IgD-negative memory B cell (primary cell): ENCODE measurements at regions not wholly inside any gene's neighbourhood (a gene's known extent, or its start where the extent isn't known, plus 50 kb on each side); places are given as distances from the start of the nearest gene placed in this dataset.

Experiments
- H3K27ac Mint-ChIP-seq, 3 donors: one replicate each; pipeline ENCODE4 v1.8.0; 2020 to 2022; ENCODE audit warnings: mild to moderate bottlenecking in 3 of 3, mixed read lengths in 3 of 3, moderate library complexity in 1 of 3
- H3K27me3 Mint-ChIP-seq: one replicate; pipeline ENCODE4 v1.8.0; 2021; ENCODE audit warnings: mixed read lengths
- H3K36me3 Mint-ChIP-seq: one replicate; pipeline ENCODE4 v1.8.0; 2020; ENCODE audit warnings: mild to moderate bottlenecking, mixed read lengths
- H3K4me1 Mint-ChIP-seq, 3 donors: one replicate each; pipeline ENCODE4 v1.8.0; 2020 to 2022; ENCODE audit warnings: mixed read lengths in 3 of 3, mild to moderate bottlenecking in 1 of 3
- H3K4me3 Mint-ChIP-seq, 4 donors: one replicate each; pipeline ENCODE4 v1.8.0; 2020 to 2022; ENCODE audit warnings: mild to moderate bottlenecking in 4 of 4, mixed read lengths in 4 of 4, moderate library complexity in 3 of 4
- H3K9me3 Mint-ChIP-seq, 3 donors: one replicate each; pipeline ENCODE4 v1.8.0; 2020 to 2021; ENCODE audit warnings: mixed read lengths in 3 of 3, mild to moderate bottlenecking in 1 of 3

DNA sequence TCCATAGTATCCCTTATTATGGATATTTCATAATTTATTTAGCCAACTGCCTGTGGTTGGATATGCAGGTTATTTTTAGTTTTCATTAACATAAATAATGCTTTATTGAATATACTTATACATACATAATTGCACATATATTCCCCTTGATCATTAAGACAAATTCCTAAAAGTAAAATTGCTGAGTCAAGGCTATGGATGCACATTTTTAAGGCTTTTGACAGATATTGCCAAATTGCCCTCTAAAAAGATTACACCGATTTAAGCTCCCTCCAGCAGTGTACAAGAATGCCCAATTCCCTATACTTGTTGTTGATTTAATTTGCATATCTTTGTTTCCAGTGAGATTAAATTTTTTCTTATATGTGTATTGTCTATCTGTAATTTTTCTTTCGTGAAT, 176.7 kb downstream of the C1orf94 start:
- Mint-ChIP-seq H3K9me3 (no peaks in the 10 kb centered on the region), H3K27me3 (peaks cover 17% of the 10 kb centered on the region), H3K36me3 (no peaks in the 10 kb centered on the region), H3K4me1 (no peaks in the 10 kb centered on the region), H3K27ac (no peak overlapping the region), H3K4me3 (no peak overlapping the region)

DNA sequence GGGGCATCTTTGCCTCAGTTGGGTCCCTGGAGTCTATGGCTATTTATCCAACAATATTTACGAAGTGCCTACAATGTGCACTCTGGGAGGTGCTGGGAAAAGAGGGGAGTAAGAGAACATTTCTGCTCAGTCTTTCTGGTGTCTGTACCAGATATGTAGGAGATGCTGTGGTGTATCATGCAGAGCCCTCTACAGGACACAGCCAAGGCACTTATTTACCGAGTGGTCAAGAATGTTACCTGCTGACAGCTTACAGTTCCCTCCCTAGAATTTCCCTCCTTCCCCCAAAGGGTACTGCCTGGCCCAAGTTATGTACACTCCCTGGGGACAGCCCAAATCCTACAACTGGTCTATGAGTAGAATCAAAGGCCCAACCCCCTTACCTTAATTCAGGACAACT, 177.7 kb downstream of the C1orf94 start:
- no peaks in the 10 kb centered on the region for H3K36me3 Mint-ChIP-seq
- H3K9me3 Mint-ChIP-seq, result no peaks in the 10 kb centered on the region
- H3K27ac Mint-ChIP-seq, result no peak overlapping the region
- peaks cover 18% of the 10 kb centered on the region for H3K27me3 Mint-ChIP-seq
- no peak overlapping the region for H3K4me3 Mint-ChIP-seq
- H3K4me1 Mint-ChIP-seq, result no peaks in the 10 kb centered on the region

GRCh38 chr1:34356853-34357252, 180.1 kb downstream of the C1orf94 start:
- H3K4me1 Mint-ChIP-seq, result no peaks in the 10 kb centered on the region
- no peaks in the 10 kb centered on the region for H3K9me3 Mint-ChIP-seq
- peaks cover 18% of the 10 kb centered on the region for H3K27me3 Mint-ChIP-seq
- H3K4me3 Mint-ChIP-seq, result no peak overlapping the region
- no peaks in the 10 kb centered on the region for H3K36me3 Mint-ChIP-seq
- no peak overlapping the region for H3K27ac Mint-ChIP-seq

- Mint-ChIP-seq H3K27ac (no peak overlapping the region), H3K36me3 (no peaks in the 10 kb centered on the region), H3K4me3 (no peak overlapping the region), H3K27me3 (peaks cover 18% of the 10 kb centered on the region), H3K4me1 (no peaks in the 10 kb centered on the region), H3K9me3 (peaks cover 0 to 5% (median 1%) of the 10 kb centered on the region in 3 donors)
Measured at GRCh38 chr1:34358636-34359035, 181.9 kb downstream of the C1orf94 start.

- peaks cover 0 to 5% (median 3%) of the 10 kb centered on the region in 3 donors for H3K9me3 Mint-ChIP-seq
- H3K36me3 Mint-ChIP-seq, result no peaks in the 10 kb centered on the region
- H3K4me3 Mint-ChIP-seq, result no peak overlapping the region
- no peaks in the 10 kb centered on the region for H3K4me1 Mint-ChIP-seq
- no peak overlapping the region for H3K27ac Mint-ChIP-seq
- peaks cover 19% of the 10 kb centered on the region for H3K27me3 Mint-ChIP-seq
Measured at GRCh38 chr1:34359411-34359810, 182.7 kb downstream of the C1orf94 start.

DNA sequence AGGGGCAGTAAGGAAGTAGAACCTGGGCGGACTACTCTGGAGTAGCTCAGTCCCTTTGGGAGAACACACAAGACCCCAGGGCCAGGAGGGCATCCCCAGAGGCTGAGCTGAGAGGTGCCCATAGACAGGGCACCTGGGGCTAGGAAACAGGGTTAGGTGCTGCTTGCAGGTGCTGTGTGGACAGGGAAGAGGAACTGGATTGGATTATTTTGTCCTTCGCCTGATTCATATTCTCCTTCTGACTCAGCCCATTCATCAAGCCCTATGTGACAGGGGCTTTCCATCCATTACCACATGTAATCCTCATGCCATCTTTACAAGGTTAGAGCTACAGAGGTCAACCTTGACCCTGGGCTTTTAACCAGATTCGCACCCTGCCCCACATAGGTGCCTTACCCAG, 183.9 kb downstream of the C1orf94 start:
- Mint-ChIP-seq H3K27ac (no peak overlapping the region), H3K4me1 (no peaks in the 10 kb centered on the region), H3K36me3 (no peaks in the 10 kb centered on the region), H3K4me3 (no peak overlapping the region), H3K9me3 (peaks cover 0 to 13% (median 4%) of the 10 kb centered on the region in 3 donors), H3K27me3 (peaks cover 12% of the 10 kb centered on the region)

DNA sequence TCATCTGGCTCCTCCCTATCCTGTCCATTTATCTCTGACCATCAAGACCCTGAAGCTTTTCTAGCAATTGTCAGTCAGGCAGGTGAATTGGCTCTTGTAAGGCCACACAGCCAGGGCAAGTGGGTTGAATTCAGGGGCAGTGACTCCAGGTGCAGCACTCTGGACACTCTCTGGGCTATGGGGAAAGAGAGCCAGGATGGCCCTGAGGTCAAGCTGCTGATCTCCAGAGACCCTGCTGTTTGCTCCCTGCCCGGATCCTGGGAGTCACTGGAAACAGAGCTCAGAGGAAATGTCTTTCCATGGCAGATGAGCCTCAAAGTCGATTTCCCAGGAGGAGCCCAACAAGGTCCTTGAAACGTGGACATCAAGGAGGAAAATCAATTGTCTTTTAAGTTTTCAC, 184.4 kb downstream of the C1orf94 start:
- Mint-ChIP-seq H3K27ac (no peak overlapping the region), H3K4me3 (no peak overlapping the region), H3K27me3 (peaks cover 12% of the 10 kb centered on the region)

DNA sequence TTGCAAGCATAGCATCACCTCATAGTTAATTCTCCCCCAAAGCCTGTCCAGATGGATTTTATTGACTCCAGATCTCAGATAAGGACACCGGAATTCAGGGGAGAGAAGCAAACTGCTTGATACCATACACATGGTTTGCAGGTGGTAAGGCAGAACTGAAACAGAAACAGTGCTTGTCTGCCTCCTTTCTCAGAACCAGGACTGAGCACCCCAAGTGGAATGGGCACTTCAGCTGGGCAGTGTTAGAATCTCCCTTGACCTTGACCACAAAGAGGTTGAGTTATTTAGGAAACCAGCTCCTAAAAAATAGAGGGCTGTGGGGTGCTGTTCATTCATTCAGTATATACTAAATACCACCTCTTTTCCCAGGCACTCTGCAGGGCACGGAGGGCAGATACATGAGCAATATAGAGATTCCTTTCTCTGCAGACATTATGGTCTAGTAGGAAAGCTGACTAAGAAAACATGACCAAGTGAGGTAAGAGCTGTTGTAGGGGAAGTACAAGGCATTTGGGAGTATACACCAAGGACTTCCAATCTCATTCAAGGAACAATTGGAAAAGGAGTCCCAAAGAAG, 185.2 kb downstream of the C1orf94 start:
- peak overlapping the region in 1 of 4 donors; percentile 29 for H3K4me3 Mint-ChIP-seq
- no peaks in the 10 kb centered on the region for H3K4me1 Mint-ChIP-seq
- no peak overlapping the region for H3K27ac Mint-ChIP-seq
- H3K9me3 Mint-ChIP-seq, result peaks cover 0 to 13% (median 4%) of the 10 kb centered on the region in 3 donors
- no peaks in the 10 kb centered on the region for H3K36me3 Mint-ChIP-seq
- H3K27me3 Mint-ChIP-seq, result peaks cover 10% of the 10 kb centered on the region

More for the DNA sequence above, 184.4 kb downstream of the C1orf94 start:
- Mint-ChIP-seq H3K9me3 (peaks cover 0 to 13% (median 4%) of the 10 kb centered on the region in 3 donors), H3K36me3 (no peaks in the 10 kb centered on the region), H3K4me1 (no peaks in the 10 kb centered on the region)

DNA sequence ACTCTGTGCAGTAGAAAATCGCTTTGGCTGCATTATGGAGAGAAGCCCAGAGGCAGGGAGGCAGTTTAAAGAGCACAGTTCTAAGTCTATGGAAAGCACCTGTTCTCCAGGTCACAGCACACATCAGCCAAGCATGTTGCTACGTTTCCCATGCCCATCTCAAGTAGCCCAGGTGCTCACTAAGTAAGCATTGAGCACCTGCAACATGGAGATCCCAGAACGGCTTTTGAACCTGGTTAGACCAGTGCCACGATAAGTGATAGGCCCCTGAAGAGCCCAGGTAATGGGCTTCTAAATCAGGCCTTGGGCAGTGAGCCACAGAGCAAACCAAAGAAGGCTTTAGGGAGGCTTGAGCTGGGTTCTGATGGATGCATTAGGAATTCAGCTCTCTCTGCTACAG, 186.2 kb downstream of the C1orf94 start:
- Mint-ChIP-seq H3K36me3 (no peaks in the 10 kb centered on the region), H3K4me3 (no peak overlapping the region), H3K9me3 (peaks cover 0 to 13% (median 4%) of the 10 kb centered on the region in 3 donors), H3K4me1 (no peaks in the 10 kb centered on the region), H3K27me3 (peaks cover 6% of the 10 kb centered on the region), H3K27ac (no peak overlapping the region)

DNA sequence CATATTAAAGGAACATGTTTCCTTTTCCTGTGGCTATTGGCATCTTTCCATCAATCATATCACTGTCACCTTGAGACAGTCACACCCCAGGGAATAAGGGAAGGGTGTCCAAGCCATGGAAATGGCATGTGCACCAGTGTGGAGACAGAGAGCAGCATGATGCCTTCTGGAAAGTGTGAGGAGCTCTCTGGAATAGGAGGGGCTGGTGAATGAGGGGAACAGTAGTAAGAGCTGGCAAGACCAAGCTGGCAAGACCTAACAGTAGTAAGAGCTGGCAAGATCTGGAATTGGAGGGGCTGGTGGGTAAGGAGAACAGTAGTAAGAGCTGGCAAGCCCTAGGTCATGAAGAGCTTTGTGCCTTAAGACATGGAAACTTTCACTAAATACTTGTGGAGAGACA, 186.7 kb downstream of the C1orf94 start:
- peaks cover 0 to 13% (median 4%) of the 10 kb centered on the region in 3 donors for H3K9me3 Mint-ChIP-seq
- H3K27me3 Mint-ChIP-seq, result peaks cover 1% of the 10 kb centered on the region
- peak overlapping the region in 1 of 3 donors; percentile 35 for H3K27ac Mint-ChIP-seq
- H3K36me3 Mint-ChIP-seq, result no peaks in the 10 kb centered on the region
- no peak overlapping the region for H3K4me3 Mint-ChIP-seq
- no peaks in the 10 kb centered on the region for H3K4me1 Mint-ChIP-seq

DNA sequence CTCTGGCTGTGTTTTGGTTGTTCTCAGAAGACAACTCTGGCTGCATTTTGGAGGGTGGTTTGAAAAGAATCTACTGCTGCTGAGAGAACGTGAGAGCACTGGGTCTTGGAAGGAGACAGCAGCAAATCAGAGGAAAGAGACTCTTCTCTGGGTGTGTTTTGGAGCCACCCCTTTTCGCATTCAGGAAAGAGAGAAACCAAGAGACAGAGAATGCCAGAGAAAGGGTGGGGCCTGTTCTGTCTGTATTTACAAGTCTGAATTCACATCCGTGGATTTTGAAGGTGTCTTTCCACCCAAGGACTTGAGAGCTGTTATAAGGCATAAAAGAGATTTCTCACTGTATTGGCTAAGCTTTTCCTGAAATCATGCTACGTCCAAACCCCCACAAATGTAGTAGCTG, 187.2 kb downstream of the C1orf94 start:
- Mint-ChIP-seq H3K4me3 (no peak overlapping the region), H3K27me3 (peaks cover 1% of the 10 kb centered on the region), H3K9me3 (peaks cover 0 to 13% (median 4%) of the 10 kb centered on the region in 3 donors), H3K27ac (no peak overlapping the region), H3K36me3 (no peaks in the 10 kb centered on the region), H3K4me1 (no peaks in the 10 kb centered on the region)

GRCh38 chr1:34364376-34364775, 187.7 kb downstream of the C1orf94 start:
- Mint-ChIP-seq H3K27ac (no peak overlapping the region), H3K4me3 (no peak overlapping the region), H3K9me3 (peaks cover 0 to 13% (median 4%) of the 10 kb centered on the region in 3 donors), H3K4me1 (no peaks in the 10 kb centered on the region), H3K27me3 (peaks cover 1% of the 10 kb centered on the region), H3K36me3 (no peaks in the 10 kb centered on the region)

GRCh38 chr1:34365295-34365694, 188.6 kb downstream of the C1orf94 start:
- no peak overlapping the region for H3K27ac Mint-ChIP-seq
- no peak overlapping the region for H3K4me3 Mint-ChIP-seq
- H3K27me3 Mint-ChIP-seq, result peaks cover 1% of the 10 kb centered on the region
- H3K9me3 Mint-ChIP-seq, result peaks cover 0 to 13% (median 4%) of the 10 kb centered on the region in 3 donors
- H3K4me1 Mint-ChIP-seq, result no peaks in the 10 kb centered on the region
- no peaks in the 10 kb centered on the region for H3K36me3 Mint-ChIP-seq

DNA sequence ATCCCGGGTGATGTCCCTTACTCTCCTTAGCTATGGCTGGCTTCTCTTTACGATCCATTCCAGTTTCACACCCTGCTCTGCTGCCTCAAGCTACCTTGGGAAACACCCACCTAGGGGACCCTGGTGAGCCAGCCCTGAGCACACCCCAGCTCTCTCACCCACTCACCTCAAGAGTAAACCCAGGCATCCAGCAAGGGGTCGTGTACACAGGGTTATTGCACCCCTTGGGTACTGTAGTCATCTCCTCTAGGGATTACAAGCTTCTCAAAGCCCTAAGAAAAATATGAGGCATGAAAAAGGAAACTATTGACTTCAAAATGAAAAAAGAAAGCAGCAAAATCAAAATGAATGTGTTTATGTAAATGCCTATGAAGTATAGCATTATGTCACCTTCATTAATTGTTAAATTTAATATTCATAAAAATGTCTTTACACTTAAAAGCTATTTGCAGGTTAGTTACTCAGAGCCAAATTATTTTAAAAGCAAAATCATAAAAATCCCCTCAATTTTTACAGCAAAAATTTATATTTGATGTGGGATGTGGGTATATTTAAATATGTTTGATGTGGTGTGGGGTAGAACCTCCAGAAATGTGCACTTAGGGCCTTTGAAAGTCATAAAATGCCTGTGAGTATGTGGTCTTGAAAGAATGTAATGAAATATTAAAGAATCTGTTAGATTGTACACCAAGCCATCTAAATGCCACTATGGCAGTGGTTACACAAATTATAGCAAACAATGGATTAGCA, 190.3 kb downstream of the C1orf94 start:
- Mint-ChIP-seq H3K4me3 (no peak overlapping the region), H3K9me3 (peaks cover 0 to 12% (median 4%) of the 10 kb centered on the region in 3 donors), H3K4me1 (no peaks in the 10 kb centered on the region), H3K27me3 (peaks cover 1% of the 10 kb centered on the region), H3K36me3 (no peaks in the 10 kb centered on the region), H3K27ac (no peak overlapping the region)

DNA sequence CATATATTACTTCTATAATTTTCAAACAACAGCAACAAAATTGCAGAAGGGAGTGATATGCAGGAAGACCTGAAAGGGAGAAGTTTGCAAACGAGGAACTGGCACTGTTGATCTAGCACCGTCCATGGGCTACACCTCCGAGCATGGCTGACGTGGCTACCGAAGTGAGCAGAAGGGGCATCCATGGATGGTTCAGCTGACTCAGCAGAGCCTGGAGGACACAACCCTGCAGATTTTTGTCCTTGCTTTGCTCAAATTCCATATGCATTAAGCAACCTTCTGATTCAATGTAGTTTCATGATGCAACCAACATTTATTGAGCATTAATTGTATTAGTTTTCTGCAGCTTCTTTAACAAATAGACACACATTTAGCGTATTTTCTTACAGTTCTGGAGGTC, 191.2 kb downstream of the C1orf94 start:
- Mint-ChIP-seq H3K27me3 (peaks cover 4% of the 10 kb centered on the region), H3K27ac (no peak overlapping the region), H3K4me3 (no peak overlapping the region), H3K4me1 (no peaks in the 10 kb centered on the region), H3K36me3 (no peaks in the 10 kb centered on the region), H3K9me3 (peaks cover 0 to 8% (median 4%) of the 10 kb centered on the region in 3 donors)
